H9 (cell line): ENCODE measurements at regions not wholly inside any gene's neighbourhood (a gene's known extent, or its start where the extent isn't known, plus 50 kb on each side); places are given as distances from the start of the nearest gene placed in this dataset.

Experiments
- DNase-seq: peaks from one replicate; pipeline ENCODE4 v3.0.0-alpha.2; 2017
- H2AFZ ChIP-seq: one replicate; pipeline ENCODE4 v1.6.1; 2013; ENCODE audit warnings: mild to moderate bottlenecking, low read length, control low read depth, moderate library complexity
- H2AK5ac ChIP-seq: 2 replicates; pipeline ENCODE4 v1.6.1; 2013; ENCODE audit warnings: low read length, control low read depth, mixed read lengths; ENCODE audit not compliant: insufficient read length
- H2BK120ac ChIP-seq: one replicate; pipeline ENCODE4 v1.6.1; 2013; ENCODE audit warnings: low read depth, mild to moderate bottlenecking, low read length, control low read depth, inconsistent platforms; ENCODE audit not compliant: poor library complexity, severe bottlenecking
- H2BK12ac ChIP-seq: 2 replicates; pipeline ENCODE4 v1.6.1; 2013; ENCODE audit warnings: low read length, control low read depth, mixed read lengths, low read depth; ENCODE audit not compliant: insufficient read length
- H2BK15ac ChIP-seq: 2 replicates; pipeline ENCODE4 v1.6.1; 2013; ENCODE audit warnings: low read depth, low read length, control low read depth
- H2BK20ac ChIP-seq: one replicate; pipeline ENCODE4 v1.6.1; 2013; ENCODE audit warnings: low read depth, mild to moderate bottlenecking, low read length, control low read depth, inconsistent platforms; ENCODE audit not compliant: poor library complexity, severe bottlenecking
- H2BK5ac ChIP-seq: 2 replicates; pipeline ENCODE4 v1.6.1; 2013; ENCODE audit warnings: low read length, control low read depth, mixed read lengths; ENCODE audit not compliant: insufficient read length
- H3K14ac ChIP-seq: 2 replicates; pipeline ENCODE4 v1.6.1; 2013; ENCODE audit warnings: low read length, control low read depth; ENCODE audit not compliant: insufficient read depth
- H3K18ac ChIP-seq: 2 replicates; pipeline ENCODE4 v1.6.1; 2013; ENCODE audit warnings: low read depth, mild to moderate bottlenecking, mixed read lengths, low read length, control low read depth; ENCODE audit not compliant: insufficient read length
- H3K23ac ChIP-seq: 2 replicates; pipeline ENCODE4 v1.6.1; 2013; ENCODE audit warnings: low read length, control low read depth, mixed read lengths, low read depth; ENCODE audit not compliant: insufficient read length
- H3K23me2 ChIP-seq: 2 replicates; pipeline ENCODE4 v1.6.1; 2013; ENCODE audit warnings: low read depth, mild to moderate bottlenecking, mixed read lengths, low read length, control low read depth; ENCODE audit not compliant: insufficient read length, poor library complexity, severe bottlenecking
- H3K27ac ChIP-seq: 2 replicates; pipeline ENCODE4 v1.5.1; 2013; ENCODE audit warnings: low read length, control low read depth, mixed read lengths, low read depth; ENCODE audit not compliant: insufficient read length
- H3K27me3 ChIP-seq: 2 replicates; pipeline ENCODE4 v1.6.1; 2013; ENCODE audit warnings: low read length, control low read depth, inconsistent platforms; ENCODE audit not compliant: insufficient read depth
- H3K4ac ChIP-seq: 2 replicates; pipeline ENCODE4 v1.6.1; 2013; ENCODE audit warnings: low read depth, mild to moderate bottlenecking, control low read depth, inconsistent platforms, low read length, moderate library complexity
- H3K4me1 ChIP-seq: 2 replicates; pipeline ENCODE4 v1.6.1; 2013; ENCODE audit warnings: low read length, control low read depth, inconsistent platforms; ENCODE audit not compliant: insufficient read depth
- H3K4me2 ChIP-seq: 2 replicates; pipeline ENCODE4 v1.6.1; 2013; ENCODE audit warnings: low read length, control low read depth, mixed read lengths; ENCODE audit not compliant: insufficient read length, insufficient read depth
- H3K56ac ChIP-seq: 2 replicates; pipeline ENCODE4 v1.6.1; 2013; ENCODE audit warnings: low read depth, mild to moderate bottlenecking, mixed read lengths, low read length, control low read depth; ENCODE audit not compliant: insufficient read length
- H3K79me1 ChIP-seq: 2 replicates; pipeline ENCODE4 v1.6.1; 2013; ENCODE audit warnings: low read depth, mild to moderate bottlenecking, moderate library complexity, low read length, control low read depth, inconsistent platforms; ENCODE audit not compliant: insufficient read depth, poor library complexity, severe bottlenecking
- H3K79me2 ChIP-seq: 2 replicates; pipeline ENCODE4 v1.6.1; 2013; ENCODE audit warnings: low read length, control low read depth, inconsistent platforms; ENCODE audit not compliant: insufficient read depth
- H3K9ac ChIP-seq: 2 replicates; pipeline ENCODE4 v1.6.1; 2013; ENCODE audit warnings: low read length, control low read depth, mixed read lengths; ENCODE audit not compliant: insufficient read length; ENCODE audit errors: extremely low read depth
- H3K9me3 ChIP-seq: one replicate; pipeline ENCODE4 v1.6.1; 2013; ENCODE audit warnings: low read depth, low read length, inconsistent platforms; ENCODE audit not compliant: control insufficient read depth
- H3T11ph ChIP-seq: one replicate; pipeline ENCODE4 v1.6.1; 2013; ENCODE audit warnings: mild to moderate bottlenecking, low read length, control low read depth, inconsistent platforms
- H4K20me1 ChIP-seq: one replicate; pipeline ENCODE4 v1.6.1; 2013; ENCODE audit not compliant: control insufficient read depth, insufficient read length, insufficient read depth
- H4K5ac ChIP-seq: 2 replicates; pipeline ENCODE4 v1.6.1; 2013; ENCODE audit warnings: low read depth, mild to moderate bottlenecking, mixed read lengths, low read length, control low read depth; ENCODE audit not compliant: insufficient read length
- H4K8ac ChIP-seq: replicated peaks from 2 replicates; pipeline ENCODE4 v1.6.1; 2013; ENCODE audit warnings: low read length, control low read depth, mixed read lengths, low read depth; ENCODE audit not compliant: insufficient read length
- H4K91ac ChIP-seq: 2 replicates; pipeline ENCODE4 v1.6.1; 2013; ENCODE audit warnings: low read depth, mild to moderate bottlenecking, moderate library complexity, mixed read lengths, low read length, control low read depth; ENCODE audit not compliant: insufficient read length
- H3K27ac Mint-ChIP-seq, 3 experiments: 2 replicates in 2 of 3; 3 replicates in 1 of 3; pipeline ENCODE4 v1.8.0; 2020 to 2021; ENCODE audit warnings: mixed read lengths in 3 of 3, mild to moderate bottlenecking in 1 of 3, moderate library complexity in 1 of 3
- H3K27me3 Mint-ChIP-seq: 2 replicates; pipeline ENCODE4 v1.8.0; 2021; ENCODE audit warnings: low read depth, mild to moderate bottlenecking, moderate library complexity, mixed read lengths
- H3K36me3 Mint-ChIP-seq, 3 experiments: 2 replicates in 2 of 3; 3 replicates in 1 of 3; pipeline ENCODE4 v1.8.0; 2020 to 2021; ENCODE audit warnings: low read depth in 3 of 3, mixed read lengths in 3 of 3; ENCODE audit not compliant: insufficient read depth in 1 of 3
- H3K4me1 Mint-ChIP-seq, 2 experiments: 2 replicates each; pipeline ENCODE4 v1.8.0; 2020; ENCODE audit warnings: mixed read lengths in 2 of 2
- H3K4me3 Mint-ChIP-seq, 2 experiments: 2 replicates in 1 of 2; 3 replicates in 1 of 2; pipeline ENCODE4 v1.8.0; 2020 to 2021; ENCODE audit warnings: mild to moderate bottlenecking in 2 of 2, mixed read lengths in 2 of 2, moderate library complexity in 1 of 2
- H3K9me3 Mint-ChIP-seq, 2 experiments: 2 replicates in 1 of 2; 3 replicates in 1 of 2; pipeline ENCODE4 v1.8.0; 2020; ENCODE audit warnings: mild to moderate bottlenecking in 2 of 2, mixed read lengths in 2 of 2, moderate library complexity in 1 of 2
- CTCF ChIP-seq: fragments of 200-600 bp; sonication (generic); conservative IDR thresholded peaks from 3 replicates; pipeline ENCODE4 v1.8.0; 2021; ENCODE audit warnings: antibody characterized with exemption, mild to moderate bottlenecking
- WGBS: extraction: QIAGEN DNeasy Blood & Tissue Kit; methylation state at CpG from one replicate; pipeline ENCODE4 v1.1.7; 2013; ENCODE audit warnings: missing lambda C conversion rate, low lambda C conversion rate, mixed read lengths; ENCODE audit not compliant: insufficient read length; ENCODE audit errors: extremely low coverage; 5-methylcytosine and 5-hydroxymethylcytosine counted together

- H3K79me2 ChIP-seq: no peaks in the 10 kb centered on the region
- H3K27me3 ChIP-seq: no peaks in the 10 kb centered on the region
- no peaks in the 10 kb centered on the region; a peak in 1 of 5 replicates for H3K9me3 Mint-ChIP-seq
- H3K27ac ChIP-seq: no peak overlapping the region
- H3K23ac ChIP-seq: no peak overlapping the region
- no peak overlapping the region for H4K5ac ChIP-seq
- no peak overlapping the region for H2BK20ac ChIP-seq
- no peak for TF ChIP-seq CTCF
- H3K27ac Mint-ChIP-seq: no peak overlapping the region
- no peak overlapping the region for H3T11ph ChIP-seq
- DNase-seq: no peak
- H2BK12ac ChIP-seq: no peak overlapping the region
- no peak overlapping the region for H2AFZ ChIP-seq
- no peak overlapping the region for H3K56ac ChIP-seq
- H3K18ac ChIP-seq: no peak overlapping the region
- no peak overlapping the region for H2AK5ac ChIP-seq
- no peak overlapping the region for H2BK15ac ChIP-seq
- H3K4ac ChIP-seq: no peak overlapping the region
- H4K20me1 ChIP-seq: no peaks in the 10 kb centered on the region
- H3K23me2 ChIP-seq: no peaks in the 10 kb centered on the region
- H4K91ac ChIP-seq: no peak overlapping the region
- no peaks in the 10 kb centered on the region for H3K27me3 Mint-ChIP-seq
- H3K9me3 ChIP-seq: no peaks in the 10 kb centered on the region
- no peak overlapping the region for H3K4me2 ChIP-seq
- no peak overlapping the region for H3K4me3 Mint-ChIP-seq
- no CpG with 5 or more reads among the region's 4 CpGs for WGBS
- H2BK120ac ChIP-seq: no peak overlapping the region
- H3K79me1 ChIP-seq: no peaks in the 10 kb centered on the region
- H4K8ac ChIP-seq: no peak overlapping the region
- no peak overlapping the region for H3K9ac ChIP-seq
- H3K36me3 Mint-ChIP-seq: no peaks in the 10 kb centered on the region
- H3K4me1 Mint-ChIP-seq: peaks cover 6 to 8% of the 10 kb centered on the region in 2 experiments
- H3K14ac ChIP-seq: no peak overlapping the region
- no peak overlapping the region for H2BK5ac ChIP-seq
- no peaks in the 10 kb centered on the region for H3K4me1 ChIP-seq
Measured at GRCh38 chr6:146980900-146981329, 223.3 kb upstream of the STXBP5 start.
